GM10248 (cell line): ENCODE measurements at regions not wholly inside any gene's neighbourhood (a gene's known extent, or its start where the extent isn't known, plus 50 kb on each side); places are given as distances from the start of the nearest gene placed in this dataset.
"Not testable (repeated sequence)": the region's sequence is repeated elsewhere in the genome, so short reads cannot be mapped to it uniquely, and the experiment has no call there.

Experiments
- CTCF ChIA-PET: fragments of 300-600 bp; sonication (Branson Sonifier 250); formaldehyde crosslinking; extraction: SDS; loops from one replicate; lab custom pipeline; 2021; ENCODE audit warnings: antibody characterized with exemption; lab: Yijun Ruan, JAX
- POLR2A ChIA-PET: fragments of 350-650 bp; sonication (Branson Sonifier 250); formaldehyde crosslinking; extraction: SDS; loops from one replicate; lab custom pipeline; 2020; ENCODE audit warnings: antibody characterized with exemption; lab: Yijun Ruan, JAX
- DNase-seq: peaks from one replicate; pipeline ENCODE4 v3.0.0; 2012; ENCODE audit errors: extremely low spot score
- CTCF ChIP-seq: IDR thresholded peaks from 2 replicates; pipeline ENCODE4 v1.5.1; 2012; ENCODE audit warnings: mild to moderate bottlenecking, low read depth; ENCODE audit errors: extremely low read depth, missing control alignments, control extremely low read depth

GRCh38 chr17:6261466-6261865 is 173.5 kb downstream of the AIPL1 start:
- no peak for DNase-seq
- CTCF ChIA-PET, result no interaction called here
- POLR2A ChIA-PET, result no interaction called here
- TF ChIP-seq CTCF, result no peak

- DNase-seq, result no peak
- CTCF ChIA-PET, result interaction anchor here (1.0 kb wide), 1 partner anchor 9 kb away, joined by 4 read pairs; no protein-coding TSS in a partner anchor
- TF ChIP-seq CTCF, result no peak
- POLR2A ChIA-PET, result no interaction called here
Observed at GRCh38 chr17:6259899-6260298, 175.0 kb downstream of the AIPL1 start.

- CTCF ChIA-PET, result no interaction called here
- POLR2A ChIA-PET, result interaction anchor here (0.7 kb wide), 1 partner anchor 20 kb away, joined by 4 read pairs; no protein-coding TSS in a partner anchor
- no peak for DNase-seq
- TF ChIP-seq CTCF, result no peak
Observed at GRCh38 chr17:6257336-6257735, 177.6 kb downstream of the AIPL1 start.

GRCh38 chr17:6255322-6255721 is 179.6 kb downstream of the AIPL1 start:
- ChIA-PET CTCF (no interaction called here), POLR2A (no interaction called here)
- DNase-seq, result no peak
- TF ChIP-seq CTCF, result no peak

- TF ChIP-seq CTCF, result no peak
- ChIA-PET CTCF (no interaction called here), POLR2A (no interaction called here)
- DNase-seq, result no peak
Observed at GRCh38 chr17:6254036-6254435, 180.9 kb downstream of the AIPL1 start.

GRCh38 chr17:6251640-6252039 is 181.5 kb downstream of the WSCD1 start:
- CTCF ChIA-PET, POLR2A ChIA-PET, DNase-seq: not testable (repeated sequence)

- TF ChIP-seq CTCF, result no peak
- ChIA-PET CTCF (no interaction called here), POLR2A (interaction anchor here (0.6 kb wide), 1 partner anchor 695 kb away, joined by 4 read pairs; no protein-coding TSS in a partner anchor)
- DNase-seq, result no peak
Observed at GRCh38 chr17:6249732-6250131, 179.6 kb downstream of the WSCD1 start.
